Sigmoid colon (tissue), 4 donors: ENCODE measurements at regions not wholly inside any gene's neighbourhood (a gene's known extent, or its start where the extent isn't known, plus 50 kb on each side); places are given as distances from the start of the nearest gene placed in this dataset.
"Not testable (repeated sequence)": the region's sequence is repeated elsewhere in the genome, so short reads cannot be mapped to it uniquely, and the experiment has no call there.

Experiments
- EP300 ChIP-seq, 4 donors: sonication (generic); formaldehyde crosslinking; IDR thresholded peaks; one replicate each; pipeline ENCODE4 v1.6.1; 2017; ENCODE audit warnings: antibody characterized with exemption in 4 of 4
- POLR2A ChIP-seq, 2 donors: fragments of 450-650 bp; IDR thresholded peaks; one replicate each; pipeline ENCODE4 v1.6.1; 2016; ENCODE audit warnings: antibody characterized with exemption in 2 of 2, mild to moderate bottlenecking in 2 of 2, moderate library complexity in 2 of 2
- TF ChIP-seq, protein P1 (sequence below), 4 experiments: fragments of 450-650 bp in 3 of 4; fragments of 200-600 bp in 1 of 4; IDR thresholded peaks; one replicate each; pipeline ENCODE4 v1.5.1; 2016 to 2019; ENCODE audit warnings: antibody characterized with exemption in 4 of 4, mild to moderate bottlenecking in 3 of 4, moderate library complexity in 2 of 4

DNA sequence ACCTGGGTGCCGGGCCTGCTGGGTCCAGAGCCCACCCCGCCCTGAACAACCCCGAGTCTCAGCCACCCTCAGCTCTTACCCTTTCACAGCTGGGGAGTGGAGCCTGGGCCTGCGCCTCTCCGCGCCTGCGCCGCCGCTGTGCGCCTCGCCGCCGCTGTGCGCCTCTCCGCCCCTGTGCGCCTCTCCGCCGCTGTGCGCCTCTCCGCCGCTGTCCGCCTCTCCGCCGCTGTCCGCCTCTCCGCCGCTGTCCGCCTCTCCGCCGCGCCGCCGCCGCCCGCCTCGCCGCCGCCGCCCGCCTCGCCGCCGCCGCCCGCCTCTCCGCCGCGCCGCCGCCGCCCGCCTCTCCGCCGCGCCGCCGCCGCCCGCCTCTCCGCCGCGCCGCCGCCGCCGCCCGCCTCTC, 544.4 kb downstream of the FOXD4L6 start:
- TF ChIP-seq POLR2A, EP300 (IDR thresholded peaks at IDR 0.05): not testable (repeated sequence)
- TF ChIP-seq, protein P1, sequence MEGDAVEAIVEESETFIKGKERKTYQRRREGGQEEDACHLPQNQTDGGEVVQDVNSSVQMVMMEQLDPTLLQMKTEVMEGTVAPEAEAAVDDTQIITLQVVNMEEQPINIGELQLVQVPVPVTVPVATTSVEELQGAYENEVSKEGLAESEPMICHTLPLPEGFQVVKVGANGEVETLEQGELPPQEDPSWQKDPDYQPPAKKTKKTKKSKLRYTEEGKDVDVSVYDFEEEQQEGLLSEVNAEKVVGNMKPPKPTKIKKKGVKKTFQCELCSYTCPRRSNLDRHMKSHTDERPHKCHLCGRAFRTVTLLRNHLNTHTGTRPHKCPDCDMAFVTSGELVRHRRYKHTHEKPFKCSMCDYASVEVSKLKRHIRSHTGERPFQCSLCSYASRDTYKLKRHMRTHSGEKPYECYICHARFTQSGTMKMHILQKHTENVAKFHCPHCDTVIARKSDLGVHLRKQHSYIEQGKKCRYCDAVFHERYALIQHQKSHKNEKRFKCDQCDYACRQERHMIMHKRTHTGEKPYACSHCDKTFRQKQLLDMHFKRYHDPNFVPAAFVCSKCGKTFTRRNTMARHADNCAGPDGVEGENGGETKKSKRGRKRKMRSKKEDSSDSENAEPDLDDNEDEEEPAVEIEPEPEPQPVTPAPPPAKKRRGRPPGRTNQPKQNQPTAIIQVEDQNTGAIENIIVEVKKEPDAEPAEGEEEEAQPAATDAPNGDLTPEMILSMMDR (IDR thresholded peaks at IDR 0.05), result not testable (repeated sequence)
